GM21529 (cell line): ENCODE measurements at regions not wholly inside any gene's neighbourhood (a gene's known extent, or its start where the extent isn't known, plus 50 kb on each side); places are given as distances from the start of the nearest gene placed in this dataset.
"Not testable (repeated sequence)": the region's sequence is repeated elsewhere in the genome, so short reads cannot be mapped to it uniquely, and the experiment has no call there.

Experiments used
- ATAC-seq: cut with Tn5 transposase; IDR thresholded peaks from one replicate; pipeline ENCODE4 v1.9.1; 2021; ENCODE audit not compliant: unreplicated experiment

- no peak for ATAC-seq
These were observed 750.9 kb upstream of the GOT2 start for GRCh38 chr16:59484833-59485516.

GRCh38 chr16:59478838-59479237, 744.7 kb upstream of the GOT2 start:
- no peak for ATAC-seq

- no peak for ATAC-seq
These were observed 736.4 kb upstream of the GOT2 start for GRCh38 chr16:59470556-59470955.

GRCh38 chr16:59469266-59469665, 735.1 kb upstream of the GOT2 start:
- ATAC-seq: no peak

- ATAC-seq: no peak
These were observed 729.7 kb upstream of the GOT2 start for GRCh38 chr16:59463776-59464175.

GRCh38 chr16:59459806-59460205, 725.7 kb upstream of the GOT2 start:
- ATAC-seq: no peak

GRCh38 chr16:59455497-59455896, 721.4 kb upstream of the GOT2 start:
- ATAC-seq: no peak

- ATAC-seq: not testable (repeated sequence)
These were observed 716.4 kb upstream of the GOT2 start for GRCh38 chr16:59450513-59450912.

- ATAC-seq: no peak
These were observed 706.4 kb upstream of the GOT2 start for GRCh38 chr16:59440502-59440901.

GRCh38 chr16:59432896-59433295, 698.8 kb upstream of the GOT2 start:
- ATAC-seq: no peak

- ATAC-seq: no peak
These were observed 698.2 kb upstream of the GOT2 start for GRCh38 chr16:59432276-59432675.

GRCh38 chr16:59424714-59425273, 690.7 kb upstream of the GOT2 start:
- ATAC-seq: no peak

- ATAC-seq: no peak
These were observed 678.1 kb upstream of the GOT2 start for GRCh38 chr16:59411961-59412841.

GRCh38 chr16:59410451-59410850, 676.3 kb upstream of the GOT2 start:
- ATAC-seq: no peak

- no peak for ATAC-seq
These were observed 671.7 kb upstream of the GOT2 start for GRCh38 chr16:59405802-59406201.

- no peak for ATAC-seq
These were observed 670.4 kb upstream of the GOT2 start for GRCh38 chr16:59404509-59404908.

GRCh38 chr16:59400830-59401229, 666.7 kb upstream of the GOT2 start:
- no peak for ATAC-seq

- ATAC-seq: no peak
These were observed 663.5 kb upstream of the GOT2 start for GRCh38 chr16:59397638-59398037.

GRCh38 chr16:59394526-59394925, 660.4 kb upstream of the GOT2 start:
- no peak for ATAC-seq

- ATAC-seq: no peak
These were observed 658.8 kb upstream of the GOT2 start for GRCh38 chr16:59392911-59393310.

GRCh38 chr16:59391617-59392364, 657.7 kb upstream of the GOT2 start:
- no peak for ATAC-seq
